GM19351 (cell line): ENCODE measurements at regions not wholly inside any gene's neighbourhood (a gene's known extent, or its start where the extent isn't known, plus 50 kb on each side); places are given as distances from the start of the nearest gene placed in this dataset.
A peak's percentile ranks its signal among the peaks of the same experiment; 100 is the strongest.
"Not testable (repeated sequence)": the region's sequence is repeated elsewhere in the genome, so short reads cannot be mapped to it uniquely, and the experiment has no call there.

Experiments used
- ATAC-seq: cut with Tn5 transposase; IDR thresholded peaks from one replicate; pipeline ENCODE4 v1.9.1; 2021; ENCODE audit warnings: mild to moderate bottlenecking, moderate library complexity; ENCODE audit not compliant: unreplicated experiment

DNA sequence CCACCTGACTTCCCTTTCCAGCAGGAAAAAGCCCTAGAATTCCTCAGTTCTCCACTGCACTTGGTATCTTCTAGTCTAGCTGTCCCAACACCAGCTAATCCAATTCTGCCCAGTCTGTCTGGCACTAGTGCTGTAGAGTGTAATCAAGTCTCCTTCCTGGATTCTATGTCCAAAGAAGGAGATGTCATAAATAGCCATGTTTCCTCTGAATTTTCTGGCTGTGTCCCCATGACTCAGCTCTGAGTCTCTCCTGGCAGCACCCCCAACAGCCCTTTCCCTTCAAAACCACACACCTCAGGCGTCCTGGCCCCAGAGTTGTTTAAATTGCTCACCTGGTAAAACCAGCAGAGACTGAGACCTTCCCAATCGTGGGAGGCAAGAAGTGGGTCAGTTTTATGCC, 197.2 kb downstream of the GRXCR1 start:
- ATAC-seq = no peak

DNA sequence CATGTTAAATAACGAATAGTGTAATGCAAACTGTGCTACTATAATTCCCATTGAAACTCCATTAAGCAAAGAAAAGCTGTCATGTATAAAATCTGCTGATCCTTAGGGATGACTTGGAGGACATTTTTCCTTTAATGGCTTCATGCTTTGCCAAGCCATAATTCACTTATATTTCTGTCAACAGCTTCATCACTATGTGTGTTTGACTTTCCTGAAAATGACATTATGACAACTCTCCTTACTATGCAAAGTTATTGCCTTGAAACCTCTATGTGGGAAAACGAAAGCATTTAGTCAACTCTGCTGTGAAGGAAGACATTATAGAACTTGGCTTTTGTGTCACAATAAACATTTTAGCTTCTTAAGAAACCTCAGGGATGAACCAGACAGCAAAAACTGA, 210.5 kb downstream of the GRXCR1 start:
- no peak for ATAC-seq

DNA sequence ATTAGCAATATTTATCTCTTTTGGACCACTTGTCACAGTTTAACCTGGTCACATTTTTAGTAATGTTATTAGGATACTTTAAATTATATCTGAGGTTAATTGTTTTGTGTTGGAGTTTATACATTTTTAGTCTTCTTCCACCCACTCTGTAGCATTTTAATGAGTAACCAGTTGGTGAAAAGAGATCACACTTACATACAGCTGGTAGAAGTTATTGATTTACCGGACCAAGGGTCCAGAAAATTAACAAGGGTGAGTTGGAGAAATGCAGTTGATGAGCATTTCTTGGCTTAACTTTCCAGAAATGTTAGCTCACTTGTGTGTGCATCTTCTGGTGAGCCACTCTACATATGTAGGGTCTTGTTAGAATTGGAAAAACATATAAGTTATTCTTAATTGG, 219.6 kb downstream of the GRXCR1 start:
- ATAC-seq = no peak

DNA sequence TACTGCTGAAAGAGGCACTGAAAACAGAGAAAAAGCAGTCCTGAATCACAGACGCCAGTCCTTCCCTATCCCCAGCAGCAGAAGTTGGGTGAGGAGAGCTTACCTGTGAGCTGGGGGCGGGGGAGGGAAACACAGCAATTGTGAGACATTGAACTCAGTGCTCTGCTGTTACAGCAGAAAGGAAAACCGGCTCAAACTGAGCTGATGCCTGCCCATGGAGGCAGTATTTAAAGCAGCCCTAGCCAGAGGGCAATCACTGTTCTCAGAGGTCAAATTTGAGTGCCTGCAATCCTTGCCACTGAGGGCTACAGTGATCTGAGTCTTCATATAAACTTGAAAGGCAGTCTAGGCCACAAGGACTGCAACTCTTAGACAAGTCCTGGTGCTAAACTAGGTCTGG, 220.7 kb downstream of the GRXCR1 start:
- ATAC-seq = no peak

DNA sequence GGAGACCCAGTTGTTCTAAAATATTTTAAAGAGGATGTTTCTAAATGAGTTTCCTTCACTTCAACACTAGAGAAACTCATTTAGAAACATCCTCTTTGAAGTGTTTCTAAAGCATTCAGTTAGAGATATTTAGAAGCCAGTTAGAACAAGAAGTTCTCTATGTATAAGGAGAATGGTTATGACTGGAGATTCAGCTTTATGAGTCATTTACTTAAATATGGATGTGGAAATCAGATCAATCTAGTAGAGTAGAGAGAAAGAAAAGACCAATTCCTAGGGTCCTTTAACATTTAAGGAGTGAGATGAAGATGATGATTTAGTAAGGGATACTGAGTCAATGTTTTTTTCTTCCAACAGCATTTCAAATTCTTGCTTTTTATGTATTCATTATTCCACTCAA, 234.1 kb downstream of the GRXCR1 start:
- no peak for ATAC-seq

DNA sequence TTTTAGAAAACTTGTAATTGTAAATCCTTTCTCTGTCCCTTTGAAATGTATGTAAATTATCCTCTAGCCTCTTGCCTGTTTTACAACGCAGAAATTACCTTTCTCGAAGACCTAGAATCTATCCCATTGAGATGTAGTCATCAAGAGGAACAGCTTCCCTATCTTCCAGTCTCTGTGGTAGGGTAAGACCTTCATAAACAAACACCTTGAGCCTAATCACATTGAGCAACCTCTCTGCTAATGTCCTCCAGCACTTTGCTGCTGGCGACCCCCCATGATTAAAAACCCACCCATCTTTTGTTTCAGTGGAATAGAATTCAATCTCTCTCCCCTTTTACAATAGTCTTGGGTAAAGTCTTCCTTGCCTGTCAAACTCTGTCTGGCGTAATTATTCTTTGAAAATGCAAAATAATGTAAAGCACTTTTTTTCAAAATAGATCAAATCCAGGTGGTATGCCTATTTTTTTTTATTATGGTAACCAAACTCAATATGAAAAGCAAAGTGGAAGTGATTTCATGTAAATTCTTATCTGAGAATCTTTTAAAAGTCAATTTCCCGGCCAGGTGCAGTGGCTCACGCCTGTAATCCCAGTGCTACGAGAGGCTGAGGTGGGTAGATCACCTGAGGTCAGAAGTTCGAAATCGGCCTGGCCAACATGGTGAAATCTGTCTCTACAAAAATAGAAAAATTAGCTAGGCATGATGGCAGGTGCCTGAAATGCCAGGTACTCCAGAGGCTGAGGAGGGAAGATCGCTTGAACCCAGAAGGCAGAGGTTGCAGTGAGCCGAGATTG, 237.9 kb downstream of the GRXCR1 start:
- no peak for ATAC-seq

DNA sequence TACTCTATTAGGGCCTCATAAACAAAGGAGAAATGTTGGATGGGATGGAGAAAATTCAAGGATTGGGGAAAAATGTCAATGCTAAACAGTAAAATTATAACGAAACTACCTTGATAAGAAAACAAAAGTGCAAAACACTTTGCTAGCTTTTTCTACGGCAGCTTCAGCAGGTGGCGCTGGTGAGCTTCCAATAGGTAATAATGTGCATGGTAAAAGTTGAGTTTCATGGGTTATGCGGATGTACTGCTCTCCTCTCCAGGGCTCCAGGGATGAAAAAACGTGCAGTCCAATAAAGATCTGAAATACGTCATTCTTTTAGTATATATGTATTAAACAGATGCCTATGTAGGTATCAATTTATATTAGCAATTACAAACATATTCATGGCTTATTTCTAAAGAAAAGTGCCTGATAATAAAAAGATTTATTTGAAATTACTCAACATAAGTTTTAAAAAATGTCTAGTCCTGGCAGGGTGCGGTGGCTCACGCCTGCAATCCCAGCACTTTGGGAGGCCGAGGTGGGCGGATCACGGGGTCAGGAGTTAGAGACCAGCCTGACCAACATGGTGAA, 239.6 kb downstream of the GRXCR1 start:
- peak; percentile 85 for ATAC-seq

DNA sequence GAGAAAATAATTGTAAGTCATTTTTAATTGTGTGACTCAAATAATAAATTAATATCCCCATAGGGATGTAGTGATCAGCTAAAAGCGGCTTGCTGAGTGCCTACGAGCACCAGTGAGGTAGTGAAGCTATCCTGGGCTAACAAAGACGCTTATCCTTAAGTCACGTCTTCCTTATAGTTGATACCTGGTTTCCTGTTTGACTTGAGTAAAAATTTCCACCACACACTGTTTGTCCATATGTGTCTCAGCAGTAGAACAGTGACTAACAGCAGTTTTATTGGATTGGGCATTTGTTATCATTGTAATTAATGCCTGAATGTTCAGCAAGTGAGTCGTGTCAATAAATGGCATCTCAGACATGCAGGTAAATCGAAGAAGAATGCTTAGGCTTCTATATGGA, 241.1 kb downstream of the GRXCR1 start:
- ATAC-seq = no peak

DNA sequence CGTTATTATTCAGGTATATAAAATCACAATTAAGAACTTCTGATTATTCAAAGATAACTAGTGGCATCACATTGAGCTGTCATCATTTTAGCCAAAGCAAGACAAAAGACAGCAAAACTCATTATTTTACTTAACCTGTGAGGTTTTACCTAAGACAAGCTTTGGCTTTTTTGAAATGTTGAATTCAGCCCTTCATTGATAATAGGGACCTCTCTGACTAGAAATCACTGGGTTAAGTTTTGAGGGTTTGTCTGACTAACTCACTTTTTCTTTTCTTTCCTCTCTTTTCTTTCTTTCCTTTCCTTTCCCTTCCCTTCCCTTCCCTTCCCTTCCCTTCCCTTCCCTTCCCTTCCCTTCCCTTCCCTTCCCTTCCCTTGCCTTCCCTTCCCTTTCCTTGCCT, 244.2 kb downstream of the GRXCR1 start:
- ATAC-seq = no peak

DNA sequence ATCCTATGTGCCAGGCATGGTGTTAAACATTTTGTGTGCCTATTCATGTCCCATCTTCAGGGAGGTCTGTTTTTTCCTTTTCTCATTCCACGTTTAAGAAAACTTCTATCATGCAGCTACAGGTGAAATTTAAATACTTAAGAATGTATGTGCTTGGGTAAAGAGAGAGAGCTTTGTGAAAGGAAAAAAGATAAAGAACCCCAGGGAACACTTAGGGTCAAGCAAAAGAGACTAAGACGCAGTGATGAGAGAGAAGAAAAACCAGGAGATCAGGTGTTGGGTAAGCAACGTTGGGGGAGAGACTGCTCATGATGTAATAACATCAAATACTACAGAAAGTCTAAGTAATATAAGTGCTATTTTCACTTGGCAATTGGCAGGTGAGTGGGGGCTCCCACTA, 253.7 kb downstream of the GRXCR1 start:
- no peak for ATAC-seq

DNA sequence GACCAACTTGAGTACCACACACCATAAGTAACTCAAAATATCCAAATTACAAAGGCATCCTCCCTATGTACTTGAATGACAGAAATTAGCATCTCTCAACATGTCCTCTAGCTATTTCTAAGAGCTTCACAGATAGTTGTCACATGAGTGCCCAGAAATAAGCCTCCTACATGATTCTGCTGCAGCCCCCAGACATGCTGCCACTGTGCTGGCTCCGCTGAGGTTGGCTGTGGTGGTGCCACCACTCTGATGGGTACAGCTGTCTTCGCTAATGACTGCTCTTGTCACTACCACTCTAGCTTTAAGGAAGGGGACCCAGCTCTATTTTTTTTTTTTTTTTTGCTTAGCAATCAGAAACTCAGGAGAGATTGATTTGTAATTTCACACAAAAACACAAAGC, 256.0 kb downstream of the GRXCR1 start:
- no peak for ATAC-seq

DNA sequence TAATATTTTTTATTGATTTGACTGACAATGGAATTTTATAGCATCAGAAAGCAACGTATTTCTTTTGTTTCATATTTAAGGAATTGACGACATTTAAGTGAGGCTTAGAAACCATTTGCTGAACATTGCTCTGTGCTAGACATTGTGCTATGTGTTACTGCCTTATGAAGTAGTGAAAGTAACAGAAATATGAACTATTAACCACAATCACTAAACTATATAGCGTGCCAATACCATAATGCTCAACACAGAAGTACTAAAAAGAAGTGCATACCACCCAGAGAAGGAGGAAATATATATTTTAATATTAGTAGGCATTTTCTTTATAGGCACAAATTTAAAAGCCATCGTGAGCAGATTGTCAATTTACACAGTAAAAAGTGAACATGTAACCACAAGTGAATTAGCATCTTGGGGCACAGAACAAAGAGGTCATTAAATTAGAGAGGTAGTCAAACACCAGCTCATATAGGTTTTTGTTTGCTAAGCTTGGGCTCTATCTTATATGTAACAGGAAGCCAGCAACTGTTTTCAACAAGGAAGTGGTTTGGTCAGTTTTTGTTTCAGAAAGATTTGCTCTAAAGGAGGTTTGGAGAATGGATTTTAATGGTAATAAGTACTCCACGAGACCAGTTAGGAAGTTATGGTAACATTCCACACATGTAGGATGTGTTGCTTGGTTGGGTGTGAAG, 270.7 kb downstream of the GRXCR1 start:
- ATAC-seq = peak; percentile 64

DNA sequence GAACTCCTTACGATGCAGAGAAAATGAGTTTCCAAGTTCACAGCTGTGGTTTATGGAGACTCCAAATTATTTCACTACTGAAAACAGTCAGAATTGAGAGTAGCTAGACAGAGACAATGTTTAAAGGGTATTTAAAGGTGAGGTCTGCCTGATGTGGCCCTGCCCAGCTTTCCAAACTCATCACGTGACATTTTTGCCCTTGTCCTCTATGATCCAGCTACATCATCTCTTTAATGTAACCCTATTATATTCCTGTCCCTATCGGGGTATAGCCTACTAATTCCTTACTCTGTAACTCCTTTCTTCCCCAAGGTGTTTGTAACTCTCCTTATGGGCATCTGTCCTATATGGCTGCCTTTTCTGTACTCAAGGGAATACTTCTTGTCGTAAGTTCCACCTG, 297.2 kb downstream of the GRXCR1 start:
- no peak for ATAC-seq

DNA sequence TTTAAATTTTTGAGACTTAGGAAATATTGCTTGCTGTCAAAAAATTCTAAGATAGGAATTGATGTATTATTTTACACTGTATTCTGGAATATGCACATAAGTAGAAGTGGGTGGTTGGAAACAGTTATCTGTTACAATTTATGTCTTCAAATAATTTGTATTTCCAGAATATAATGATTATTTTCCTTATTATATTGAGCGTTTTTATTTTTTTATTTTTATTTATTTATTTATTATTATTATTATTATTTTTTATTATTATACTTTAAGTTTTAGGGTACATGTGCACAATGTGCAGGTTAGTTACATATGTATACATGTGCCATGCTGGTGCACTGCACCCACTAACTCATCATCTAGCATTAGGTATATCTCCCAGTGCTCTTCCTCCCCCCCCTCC, 320.1 kb downstream of the GRXCR1 start:
- not testable (repeated sequence) for ATAC-seq

DNA sequence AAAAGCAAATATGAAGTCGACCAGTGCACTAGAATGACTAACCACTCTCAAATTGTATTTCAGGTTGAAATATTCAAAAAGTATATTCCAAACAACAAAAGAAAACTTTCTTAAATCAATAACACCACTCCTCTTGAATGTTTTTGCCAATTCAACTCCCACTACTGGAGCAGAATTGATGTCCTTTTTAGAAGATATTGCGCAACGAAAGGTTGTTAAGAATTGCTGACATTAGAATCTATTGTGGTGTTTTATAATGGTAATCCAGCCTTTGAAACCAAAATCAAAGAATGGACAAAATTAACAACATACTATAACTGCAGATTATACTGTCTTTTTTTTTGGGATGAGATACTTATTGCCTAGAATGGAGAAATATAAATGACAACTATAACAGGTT, 331.3 kb downstream of the GRXCR1 start:
- ATAC-seq = no peak

DNA sequence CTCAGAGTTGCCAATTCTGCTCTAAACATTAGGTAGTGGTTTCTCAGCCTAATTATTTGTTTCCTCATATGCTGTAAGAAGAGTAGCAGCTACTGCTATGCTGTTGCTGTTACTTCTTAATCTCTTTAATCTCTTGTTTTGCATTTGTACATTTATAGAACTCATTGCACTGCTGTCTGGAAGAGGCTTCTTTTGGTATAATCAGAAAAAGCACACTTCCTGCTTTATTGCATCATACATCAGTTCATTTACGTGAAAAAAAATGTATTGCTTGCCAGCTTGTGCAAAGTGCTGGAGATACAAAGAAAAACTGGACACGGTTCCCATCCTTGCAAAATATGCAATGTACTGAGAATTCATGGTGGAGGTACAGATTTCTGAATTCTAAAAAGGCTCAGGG, 332.0 kb downstream of the GRXCR1 start:
- ATAC-seq = no peak

DNA sequence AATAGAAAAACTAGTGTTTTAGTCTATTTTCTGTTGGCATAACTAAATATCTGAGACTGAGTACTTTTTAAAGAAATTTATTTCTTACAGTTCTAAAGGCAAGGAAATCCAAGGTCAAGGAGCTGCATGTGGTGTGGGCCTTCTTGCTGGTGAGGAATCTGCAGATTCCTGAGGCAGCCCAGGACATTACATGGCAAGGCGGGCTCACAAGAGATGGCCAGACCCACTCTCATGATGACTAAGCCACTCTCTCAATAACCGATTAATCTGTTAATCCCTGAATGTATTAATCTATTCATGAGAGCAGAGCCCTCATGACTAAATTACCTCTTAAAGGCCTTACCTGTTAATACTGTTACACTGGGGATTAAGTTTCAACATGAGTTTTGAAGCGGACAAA, 340.8 kb downstream of the GRXCR1 start:
- ATAC-seq = no peak

DNA sequence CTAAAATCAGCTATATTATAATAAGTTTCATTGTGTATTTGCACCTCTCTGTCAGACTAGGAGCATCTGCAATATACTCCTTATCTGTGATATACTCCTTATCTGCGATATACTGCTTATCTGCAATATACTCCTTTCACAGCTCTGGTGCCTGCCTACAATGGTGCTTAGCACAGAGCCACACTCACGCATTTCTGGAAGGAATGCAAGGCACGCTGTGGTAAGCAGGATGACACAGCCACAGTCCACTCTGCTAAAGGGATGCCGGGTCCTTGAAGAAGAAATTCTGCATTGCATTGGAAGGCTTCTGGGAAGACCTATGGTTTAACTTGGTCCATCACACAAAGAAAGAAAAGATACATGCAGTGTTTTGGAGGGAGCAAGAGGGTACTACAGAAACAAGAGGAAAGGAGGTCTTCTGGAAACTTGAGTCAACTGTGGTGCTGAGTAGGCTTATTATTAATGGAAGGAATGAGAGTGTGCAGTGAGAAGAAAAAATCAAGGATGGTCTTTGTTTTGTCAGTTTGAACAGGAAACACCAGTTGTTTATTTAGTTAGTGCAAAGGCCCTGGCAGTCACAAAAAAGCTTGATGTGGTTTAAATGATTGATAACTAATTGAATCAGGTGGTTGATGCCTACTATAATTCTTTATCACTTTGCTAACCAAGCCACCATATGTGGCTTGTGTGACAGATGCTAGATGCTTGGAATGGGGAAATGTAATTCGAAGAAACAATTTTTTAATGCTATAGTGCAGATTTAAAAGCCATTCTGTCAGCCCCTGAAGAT, 342.3 kb downstream of the GRXCR1 start:
- ATAC-seq = no peak

DNA sequence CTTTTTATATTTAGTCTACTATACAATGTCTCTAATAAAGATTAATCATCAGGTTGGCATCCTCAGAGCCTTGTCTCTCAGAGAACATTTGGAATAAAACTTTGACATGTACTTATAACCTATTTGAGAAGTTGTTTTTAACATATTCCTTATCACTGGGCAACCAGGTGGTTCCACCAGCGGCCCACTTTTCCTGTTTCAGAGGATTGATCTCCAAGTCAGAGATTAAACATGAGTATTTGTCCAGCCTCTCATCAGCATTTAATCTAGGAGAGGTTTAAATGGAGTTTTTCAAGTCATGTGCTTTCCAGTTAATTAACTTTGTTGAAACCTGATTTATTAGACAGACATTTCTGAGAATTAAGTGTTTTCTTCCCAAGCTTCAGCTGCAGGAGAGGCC, 345.5 kb downstream of the GRXCR1 start:
- no peak for ATAC-seq

DNA sequence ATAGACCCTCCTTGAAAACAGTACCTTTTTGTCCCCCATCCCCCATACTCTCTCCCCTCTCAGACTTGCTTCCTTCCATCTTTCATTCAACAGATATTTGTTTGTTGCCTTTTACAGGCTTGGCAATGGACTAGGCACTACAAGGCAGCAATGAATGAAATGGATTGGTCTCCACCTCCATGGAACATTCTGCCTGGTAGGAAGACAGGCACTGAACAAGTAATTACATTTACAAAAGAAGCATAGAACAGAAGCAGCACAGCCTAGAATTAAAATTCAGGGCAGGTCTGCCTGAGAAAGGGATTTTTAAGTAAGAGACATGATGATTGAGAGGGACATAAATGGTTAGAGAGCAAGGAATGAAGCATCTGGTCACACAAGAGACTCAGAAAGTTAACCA, 346.1 kb downstream of the GRXCR1 start:
- ATAC-seq = no peak

DNA sequence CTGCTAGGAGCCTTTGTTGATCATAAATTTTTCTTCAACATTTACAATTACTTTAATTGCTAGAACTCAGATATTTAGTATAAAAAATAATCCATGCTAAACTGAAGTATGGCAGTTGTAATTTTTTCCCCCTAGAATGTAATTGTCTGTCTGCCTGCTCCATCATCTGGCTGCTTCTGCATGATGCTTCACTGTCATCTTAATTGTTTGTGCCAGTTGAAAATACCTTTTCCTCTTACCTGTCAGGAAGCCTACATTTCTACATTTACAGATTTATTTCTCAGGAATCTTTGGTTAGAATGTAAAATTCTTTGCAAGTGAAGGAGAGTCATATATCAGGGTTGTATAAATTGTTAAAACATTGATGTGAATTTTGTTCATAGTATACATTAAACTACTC, 348.6 kb downstream of the GRXCR1 start:
- no peak for ATAC-seq

DNA sequence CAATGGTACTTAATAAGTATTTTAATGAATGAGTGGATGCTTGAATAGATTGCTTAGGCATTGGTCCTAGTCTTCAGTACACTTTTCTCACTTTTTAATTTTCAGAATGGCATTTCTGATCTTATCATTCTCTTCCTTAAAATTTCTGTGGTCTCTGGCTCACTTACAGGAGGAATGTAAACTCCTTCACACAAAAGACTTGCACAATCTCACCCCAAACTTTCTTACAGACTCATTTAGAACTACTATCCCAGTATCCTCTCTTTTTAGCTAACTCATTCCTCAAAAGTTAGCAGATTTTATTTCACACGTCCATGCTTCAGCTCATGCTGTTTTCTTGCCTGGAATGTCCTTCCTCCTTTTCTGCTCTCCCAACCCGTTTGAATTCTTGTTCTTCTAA, 350.1 kb downstream of the GRXCR1 start:
- no peak for ATAC-seq
